GM18861 (cell line): ENCODE measurements at regions not wholly inside any gene's neighbourhood (a gene's known extent, or its start where the extent isn't known, plus 50 kb on each side); places are given as distances from the start of the nearest gene placed in this dataset.
"Not testable (repeated sequence)": the region's sequence is repeated elsewhere in the genome, so short reads cannot be mapped to it uniquely, and the experiment has no call there.

Source experiments
- ATAC-seq: cut with Tn5 transposase; IDR thresholded peaks from one replicate; pipeline ENCODE4 v1.9.1; 2021; ENCODE audit not compliant: unreplicated experiment

DNA sequence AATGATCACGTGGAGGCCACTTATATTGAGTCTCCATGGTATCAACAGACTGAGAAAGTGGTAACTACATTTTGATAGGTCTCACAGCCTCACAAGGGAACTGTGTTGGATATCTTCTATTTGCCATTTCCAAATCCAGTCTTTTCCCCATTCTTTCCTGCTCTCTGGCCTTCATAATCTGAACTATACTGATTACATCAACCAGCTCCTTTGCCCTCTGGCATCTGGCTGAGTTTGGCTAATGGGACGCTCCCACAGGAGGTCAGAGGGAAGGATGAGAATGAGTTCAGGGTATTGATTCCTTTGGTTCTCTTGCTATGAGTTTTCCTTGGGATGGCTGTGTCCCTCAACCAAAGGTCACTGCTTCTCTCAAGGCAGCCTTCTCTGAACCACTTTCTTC lies 152.6 kb downstream of the RTL9 start:
- ATAC-seq, result no peak

DNA sequence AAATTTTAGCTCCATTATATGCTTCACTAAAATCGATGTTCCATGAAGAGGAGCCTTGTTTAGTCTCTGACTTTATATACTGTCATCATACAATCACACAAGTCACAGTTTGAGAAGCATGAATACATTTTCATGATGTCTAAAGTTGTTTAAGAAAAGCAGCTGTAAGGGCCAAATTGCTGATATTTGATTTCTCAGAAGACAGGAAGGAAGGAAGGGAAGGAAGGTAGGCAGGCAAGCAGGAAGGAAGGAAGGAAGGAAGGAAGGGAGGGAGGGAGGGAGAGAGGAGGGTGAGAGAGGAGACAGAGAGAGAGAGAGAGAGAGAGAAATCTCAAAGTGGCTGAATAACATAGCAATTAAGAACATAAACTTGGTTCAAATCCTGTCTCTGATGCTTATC lies 153.7 kb downstream of the RTL9 start:
- ATAC-seq, result no peak

GRCh38 chrX:110514509-110514908 lies 155.9 kb downstream of the RTL9 start:
- no peak for ATAC-seq

- ATAC-seq, result no peak
These were observed 160.9 kb downstream of the RTL9 start for GRCh38 chrX:110519501-110519900.

DNA sequence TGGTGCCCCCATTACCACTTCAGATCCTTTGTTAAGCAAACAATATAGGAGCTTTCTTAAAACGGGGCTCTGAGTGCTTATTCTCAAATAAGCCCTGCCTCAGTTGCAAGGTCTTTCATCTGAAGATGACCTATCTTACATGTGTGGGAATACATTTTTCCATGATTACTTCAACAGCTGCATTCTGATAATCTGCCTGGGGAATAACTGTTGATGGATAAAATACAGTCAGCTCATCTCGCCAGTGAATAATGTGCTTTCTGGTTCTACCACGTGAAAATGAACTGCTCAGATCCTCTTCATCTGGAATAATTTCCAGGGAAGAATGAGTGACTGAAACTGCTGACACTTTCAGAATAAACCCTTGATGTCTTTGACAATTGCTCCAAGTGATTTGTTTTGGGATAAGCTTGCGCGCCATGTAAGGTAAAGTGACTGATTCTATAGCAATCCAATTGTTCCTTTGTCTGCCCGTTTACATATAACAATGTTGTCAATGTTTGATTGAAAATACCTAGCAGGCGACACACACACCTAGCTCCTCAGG lies 161.3 kb downstream of the RTL9 start:
- no peak for ATAC-seq

DNA sequence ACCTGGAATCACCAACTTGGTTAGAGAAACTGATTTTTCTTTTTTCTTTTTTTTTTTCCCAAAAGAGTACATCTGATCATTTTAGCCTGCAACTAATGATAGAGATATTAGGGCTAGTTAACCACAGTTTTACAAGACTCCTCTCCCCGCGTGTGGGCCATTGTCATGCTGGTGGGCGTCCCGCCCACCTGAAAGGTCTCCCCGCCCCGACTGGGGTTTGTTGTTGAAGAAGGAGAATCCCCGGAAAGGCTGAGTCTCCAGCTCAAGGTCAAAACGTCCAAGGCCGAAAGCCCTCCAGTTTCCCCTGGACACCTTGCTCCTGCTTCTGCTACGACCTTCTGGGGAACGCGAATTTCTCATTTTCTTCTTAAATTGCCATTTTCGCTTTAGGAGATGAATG lies 162.0 kb downstream of the RTL9 start:
- not testable (repeated sequence) for ATAC-seq

GRCh38 chrX:110531873-110532580 lies 173.4 kb downstream of the RTL9 start:
- no peak for ATAC-seq

DNA sequence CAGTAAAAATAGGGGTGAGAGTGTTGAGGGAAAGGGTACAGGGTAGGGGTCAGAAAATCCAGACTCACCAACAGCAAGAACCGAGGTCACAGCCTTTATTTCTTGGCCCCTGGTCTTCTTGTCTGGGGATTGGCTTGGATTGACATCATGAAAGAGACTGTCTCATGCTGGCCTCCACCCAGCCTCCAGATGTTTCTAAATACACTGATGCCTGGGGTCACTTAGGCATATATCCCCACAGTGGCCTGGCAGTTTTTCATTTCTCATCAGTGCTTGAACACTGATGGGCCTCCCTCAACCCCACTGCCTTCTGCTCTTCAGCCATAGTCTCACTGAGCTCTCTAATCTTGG lies 173.9 kb downstream of the RTL9 start:
- no peak for ATAC-seq

DNA sequence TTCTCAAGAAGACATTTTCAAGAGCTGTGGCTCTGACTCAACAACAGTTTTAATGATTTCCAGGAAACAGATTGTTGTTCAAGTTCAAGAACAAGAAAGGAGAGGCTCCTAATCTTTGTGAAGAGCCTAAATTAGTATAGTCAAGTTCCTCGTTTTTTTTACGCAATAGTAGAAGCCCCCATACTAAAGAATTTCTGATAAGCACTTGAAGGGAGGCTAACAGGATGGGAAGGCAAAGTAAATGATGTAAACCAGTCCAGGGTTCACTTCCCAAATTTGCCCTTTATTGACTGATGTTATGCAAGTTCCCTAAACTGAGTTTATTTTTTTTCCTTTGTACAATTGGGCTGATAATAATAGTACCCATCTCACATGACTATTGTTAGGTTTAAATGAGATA lies 178.2 kb downstream of the RTL9 start:
- ATAC-seq, result no peak

- no peak for ATAC-seq
These were observed 182.6 kb downstream of the RTL9 start for GRCh38 chrX:110541266-110541665.

DNA sequence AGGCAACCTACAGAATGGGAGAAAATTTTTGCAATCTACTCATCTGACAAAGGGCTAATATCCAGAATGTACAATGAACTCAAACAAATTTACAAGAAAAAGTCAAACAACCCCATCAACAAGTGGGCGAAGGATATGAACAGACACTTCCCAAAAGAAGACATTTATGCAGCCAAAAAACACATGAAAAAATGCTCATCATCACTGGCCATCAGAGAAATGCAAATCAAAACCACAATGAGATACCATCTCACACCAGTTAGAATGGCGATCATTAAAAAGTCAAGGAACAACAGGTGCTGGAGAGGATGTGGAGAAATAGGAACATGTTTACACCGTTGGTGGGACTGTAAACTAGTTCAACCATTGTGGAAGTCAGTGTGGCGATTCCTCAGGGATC lies 192.2 kb downstream of the RTL9 start:
- not testable (repeated sequence) for ATAC-seq

- no peak for ATAC-seq
These were observed 199.2 kb downstream of the RTL9 start for GRCh38 chrX:110557864-110558263.

GRCh38 chrX:110558406-110558805 lies 199.8 kb downstream of the RTL9 start:
- no peak for ATAC-seq

- ATAC-seq, result no peak
These were observed 202.4 kb downstream of the RTL9 start for GRCh38 chrX:110561034-110561433.

- ATAC-seq, result no peak
These were observed 204.6 kb downstream of the RTL9 start for GRCh38 chrX:110563282-110563681.

- no peak for ATAC-seq
These were observed 209.8 kb downstream of the RTL9 start for GRCh38 chrX:110568441-110568840.

DNA sequence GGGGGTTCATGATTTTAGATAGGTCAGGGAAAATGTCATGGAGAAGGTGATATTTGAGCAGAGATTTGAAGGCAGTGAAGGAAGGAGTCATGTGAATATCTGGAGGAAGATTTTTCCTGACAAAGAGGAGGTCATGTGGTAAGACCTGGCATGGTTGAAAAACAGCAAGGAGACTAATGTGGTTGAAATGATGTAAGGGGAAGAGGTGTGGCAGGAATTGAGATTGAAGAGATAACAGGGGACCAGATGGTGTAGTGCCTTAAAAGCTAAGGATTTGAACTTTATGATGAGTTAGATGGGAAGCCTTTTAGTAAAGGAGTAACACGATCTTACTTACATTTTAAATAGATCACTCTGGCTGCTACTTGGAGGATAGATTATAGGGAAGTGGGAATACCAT lies 210.9 kb downstream of the RTL9 start:
- no peak for ATAC-seq

DNA sequence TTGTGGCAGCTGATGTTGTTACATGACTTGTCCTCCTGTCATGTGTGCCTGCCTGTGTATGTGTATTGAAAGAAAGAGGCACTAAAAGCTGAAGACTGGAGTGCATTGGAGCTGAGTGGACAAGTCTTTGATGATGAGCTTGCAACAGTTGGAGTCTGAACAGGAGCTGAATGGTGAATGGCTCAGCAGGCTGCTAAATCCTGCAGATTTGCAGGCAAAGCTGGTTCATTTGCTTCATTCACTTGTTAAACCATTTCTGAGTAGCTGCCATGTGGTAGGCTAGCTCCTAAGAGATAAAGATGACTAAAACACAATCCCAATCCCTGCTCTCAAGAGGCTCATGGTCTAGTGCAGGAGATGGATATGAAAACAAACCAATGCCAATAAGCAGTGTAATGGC lies 217.3 kb downstream of the CHRDL1 start:
- no peak for ATAC-seq

GRCh38 chrX:110584083-110584482 lies 211.5 kb downstream of the CHRDL1 start:
- ATAC-seq, result no peak

GRCh38 chrX:110588164-110588563 lies 207.5 kb downstream of the CHRDL1 start:
- ATAC-seq, result no peak

DNA sequence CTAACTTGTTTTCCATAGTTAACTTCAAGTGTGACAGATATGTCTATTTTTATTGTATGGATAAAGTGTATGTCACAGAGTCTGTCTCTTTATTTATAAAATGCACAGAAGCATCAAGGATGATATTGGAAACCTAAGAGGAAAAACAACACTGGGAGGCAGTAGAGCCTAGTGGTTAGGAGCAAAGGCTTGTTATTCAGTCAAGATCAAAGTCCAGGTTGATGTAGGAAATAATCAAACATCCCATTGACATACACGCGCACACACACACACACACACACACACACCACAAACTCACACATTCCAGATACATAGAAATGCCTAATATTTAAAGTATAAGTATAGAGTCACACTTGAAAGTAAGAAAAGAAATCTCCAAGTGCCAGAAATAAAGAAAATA lies 206.8 kb downstream of the CHRDL1 start:
- ATAC-seq, result no peak

- ATAC-seq, result no peak
These were observed 194.8 kb downstream of the CHRDL1 start for GRCh38 chrX:110600745-110601310.

DNA sequence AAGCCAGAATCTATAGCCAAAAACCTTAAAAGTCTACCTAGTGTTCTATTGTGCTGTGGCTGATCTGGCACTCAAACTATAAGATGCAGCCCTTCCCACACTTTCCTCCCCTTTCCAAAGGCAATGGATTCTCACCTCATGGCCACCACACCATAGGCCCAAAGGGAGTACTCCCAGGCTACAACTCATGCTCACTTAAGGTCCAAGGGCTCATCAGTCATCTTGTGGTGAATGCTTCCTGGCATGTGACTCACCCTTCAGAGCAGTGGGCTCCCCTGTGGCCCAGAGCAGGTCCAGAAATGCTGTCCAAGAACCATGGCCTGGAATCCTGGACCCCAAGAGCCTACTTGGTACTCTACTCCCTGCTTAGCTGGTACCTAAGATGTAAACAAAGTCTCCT lies 181.0 kb downstream of the CHRDL1 start:
- no peak for ATAC-seq
